GM13977 (cell line): ENCODE measurements at regions not wholly inside any gene's neighbourhood (a gene's known extent, or its start where the extent isn't known, plus 50 kb on each side); places are given as distances from the start of the nearest gene placed in this dataset.
"Not testable (repeated sequence)": the region's sequence is repeated elsewhere in the genome, so short reads cannot be mapped to it uniquely, and the experiment has no call there.

Source experiments
- DNase-seq: peaks from one replicate; pipeline ENCODE4 v3.0.0; 2012; ENCODE audit warnings: low spot score
- CTCF ChIP-seq: IDR thresholded peaks from 2 replicates; pipeline ENCODE4 v1.5.1; 2012; ENCODE audit warnings: mild to moderate bottlenecking, control low read depth; ENCODE audit not compliant: insufficient read depth; ENCODE audit errors: extremely low read depth, missing control alignments
- in situ Hi-C: fragments of 300-500 bp; cut with MboI; formaldehyde crosslinking; loops from one replicate; pipeline ENCODE4 v1.12.0; 2022; ENCODE audit warnings: low sequenced_read_pairs, low pct_unique_long_range_greater_than_20kb, mixed read lengths, inconsistent platforms; ENCODE audit not compliant: unreplicated experiment

- TF ChIP-seq CTCF, result peak; percentile 22
- DNase-seq, in situ Hi-C loops: not testable (repeated sequence)
These were observed 188.9 kb downstream of the ZNF92 start for GRCh38 chr7:65562522-65562921.

GRCh38 chr7:65563333-65563732 lies 189.7 kb downstream of the ZNF92 start:
- in situ Hi-C loops, DNase-seq: not testable (repeated sequence)

- in situ Hi-C loops, DNase-seq: not testable (repeated sequence)
These were observed 194.6 kb downstream of the ZNF92 start for GRCh38 chr7:65568226-65568625.

- DNase-seq, in situ Hi-C loops: not testable (repeated sequence)
These were observed 197.3 kb downstream of the ZNF92 start for GRCh38 chr7:65570990-65571389.

GRCh38 chr7:65572581-65572980 lies 198.9 kb downstream of the ZNF92 start:
- DNase-seq, in situ Hi-C loops: not testable (repeated sequence)

- in situ Hi-C loops, DNase-seq: not testable (repeated sequence)
These were observed 202.7 kb downstream of the ZNF92 start for GRCh38 chr7:65576370-65576769.

- DNase-seq, in situ Hi-C loops: not testable (repeated sequence)
These were observed 209.0 kb downstream of the ZNF92 start for GRCh38 chr7:65582518-65583119.

GRCh38 chr7:65602495-65602894 lies 228.8 kb downstream of the ZNF92 start:
- in situ Hi-C loops, DNase-seq: not testable (repeated sequence)

- DNase-seq, result no peak
- no peak for TF ChIP-seq CTCF
- in situ Hi-C loops, result no loop called here
These were observed 235.5 kb downstream of the ZNF92 start for GRCh38 chr7:65609131-65609530.

- in situ Hi-C loops, DNase-seq: not testable (repeated sequence)
These were observed 240.1 kb downstream of the ZNF92 start for GRCh38 chr7:65613644-65614289.

- DNase-seq, in situ Hi-C loops: not testable (repeated sequence)
These were observed 242.5 kb downstream of the ZNF92 start for GRCh38 chr7:65616111-65616510.

- DNase-seq, in situ Hi-C loops: not testable (repeated sequence)
These were observed 246.6 kb downstream of the ZNF92 start for GRCh38 chr7:65620216-65620615.
